Panc1 (cell line): ENCODE measurements at regions not wholly inside any gene's neighbourhood (a gene's known extent, or its start where the extent isn't known, plus 50 kb on each side); places are given as distances from the start of the nearest gene placed in this dataset.

Experiments
- ATAC-seq: fragments of 200-7000 bp; cut with Tn5 transposase; 2 replicates; pipeline ENCODE4 v1.9.1; 2020; ENCODE audit warnings: mild to moderate bottlenecking, moderate library complexity
- BruUV-seq: library from RNA; stranded (reverse); fragments of 400-500 nt; replicated peaks from 2 replicates; lab custom pipeline; 2021; lab: Mats Ljungman, UMichigan
- CTCF ChIA-PET: fragments of 300-600 bp; sonication (Branson Sonifier 250); formaldehyde crosslinking; loops from one replicate; lab custom pipeline; 2022; ENCODE audit warnings: antibody characterized with exemption; lab: Charles Lee
- POLR2A ChIA-PET: fragments of 300-600 bp; sonication (Branson Sonifier 250); formaldehyde crosslinking; loops from one replicate; lab custom pipeline; 2022; ENCODE audit warnings: antibody characterized with exemption; lab: Charles Lee
- DNase-seq: peaks from one replicate; pipeline ENCODE4 v3.0.0-alpha.2; 2010; ENCODE audit warnings: low read depth, low spot score
- H3K27ac ChIP-seq: 2 replicates; pipeline ENCODE4 v1.5.1; 2011; ENCODE audit warnings: mild to moderate bottlenecking, low read length, inconsistent platforms
- H3K27me3 ChIP-seq: fragments of 200-500 bp; sonication (Bioruptor generic); 2 replicates; pipeline ENCODE4 v1.6.0; 2014; ENCODE audit warnings: low read length, inconsistent platforms; ENCODE audit not compliant: control insufficient read depth, insufficient read depth
- H3K36me3 ChIP-seq: fragments of 200-500 bp; sonication (Bioruptor generic); 2 replicates; pipeline ENCODE4 v1.5.1; 2014; ENCODE audit warnings: inconsistent platforms, mild to moderate bottlenecking, low read length, moderate library complexity; ENCODE audit not compliant: control insufficient read depth, insufficient read depth
- H3K4me1 ChIP-seq: 2 replicates; pipeline ENCODE4 v1.5.1; 2011; ENCODE audit warnings: inconsistent platforms, mild to moderate bottlenecking, low read length, moderate library complexity; ENCODE audit not compliant: control insufficient read depth, insufficient read depth
- H3K4me3 ChIP-seq, 2 experiments: 2 replicates each; pipeline ENCODE4 v1.5.1; 2011 to 2012; ENCODE audit warnings: low read depth in 2 of 2, low read length in 2 of 2, mild to moderate bottlenecking in 2 of 2, inconsistent platforms in 1 of 2, moderate library complexity in 1 of 2
- H3K9me3 ChIP-seq: fragments of 200-500 bp; sonication (Bioruptor generic); 2 replicates; pipeline ENCODE4 v1.5.1; 2014; ENCODE audit warnings: low read depth, mild to moderate bottlenecking, inconsistent platforms, low read length, moderate library complexity; ENCODE audit not compliant: control insufficient read depth, insufficient read depth
- CTCF ChIP-seq: fragments of 450-650 bp; IDR thresholded peaks from 2 replicates; pipeline ENCODE4 v1.5.1; 2017; ENCODE audit warnings: mild to moderate bottlenecking
- POLR2AphosphoS5 ChIP-seq: IDR thresholded peaks from 2 replicates; pipeline ENCODE4 v1.6.1; 2012; ENCODE audit warnings: mild to moderate bottlenecking, low read depth, low read length, moderate library complexity
- REST ChIP-seq, 2 experiments: IDR thresholded peaks; 2 replicates each; pipeline ENCODE4 v1.6.1; 2011 to 2012; ENCODE audit warnings: low read depth in 2 of 2, control low read depth in 1 of 2, low read length in 1 of 2, mild to moderate bottlenecking in 1 of 2, moderate library complexity in 1 of 2; ENCODE audit not compliant: insufficient read depth in 1 of 2
- SIN3A ChIP-seq: IDR thresholded peaks from 2 replicates; pipeline ENCODE4 v1.6.1; 2012; ENCODE audit warnings: low read depth, mild to moderate bottlenecking, low read length, moderate library complexity, borderline replicate concordance; ENCODE audit not compliant: insufficient read depth
- TCF7L2 ChIP-seq: IDR thresholded peaks from 2 replicates; pipeline ENCODE4 v1.6.1; 2011; ENCODE audit warnings: mild to moderate bottlenecking, low read depth, low read length, inconsistent platforms
- in situ Hi-C: cut with HindIII; loops from 2 replicates; pipeline ENCODE4 v1.10.0; 2016; ENCODE audit warnings: low sequenced_read_pairs, low pct_unique_long_range_greater_than_20kb
- intact Hi-C: fragments of 100-400 bp; cut with micrococcal nuclease; formaldehyde crosslinking; loops from one replicate; pipeline ENCODE4 v1.10.0; 2022; ENCODE audit not compliant: unreplicated experiment

GRCh38 chr13:85742355-85742754 lies 56.9 kb downstream of the SLITRK6 start:
- DNase-seq: no peak
- Histone ChIP-seq H3K4me3 (no peak overlapping the region), H3K36me3 (no peaks in the 10 kb centered on the region), H3K9me3 (no peaks in the 10 kb centered on the region), H3K27me3 (no peaks in the 10 kb centered on the region), H3K4me1 (no peaks in the 10 kb centered on the region), H3K27ac (no peak overlapping the region)
- no peak for ATAC-seq
- no TSS peak for BruUV-seq
- TF ChIP-seq POLR2AphosphoS5 (no peak), REST (IDR thresholded peaks at IDR 0.05; ENCODE audit: insufficient read depth in 1 of 2, low read depth in 2 of 2, low read length in 1 of 2) (no peak), TCF7L2 (no peak), CTCF (no peak), SIN3A (no peak)
- in situ Hi-C loops (no loop called here), intact Hi-C loops (no loop called here)
- ChIA-PET POLR2A (no interaction called here), CTCF (no interaction called here)

- intact Hi-C loops: no loop called here
- Histone ChIP-seq H3K27me3 (no peaks in the 10 kb centered on the region), H3K9me3 (no peaks in the 10 kb centered on the region), H3K4me1 (no peaks in the 10 kb centered on the region), H3K36me3 (no peaks in the 10 kb centered on the region), H3K27ac (no peak overlapping the region), H3K4me3 (no peak overlapping the region)
- in situ Hi-C loops: no loop called here
- POLR2A ChIA-PET: no interaction called here
- TF ChIP-seq TCF7L2 (0 out of 2 replicates have a peak, but pooled peaks have one; percentile 28), REST (IDR thresholded peaks at IDR 0.05; ENCODE audit: insufficient read depth in 1 of 2, low read depth in 2 of 2, low read length in 1 of 2) (no peak)
- CTCF ChIA-PET: no interaction called here
- ATAC-seq (no peak), DNase-seq (no peak)
- BruUV-seq: no TSS peak
Measured at GRCh38 chr13:85741017-85741416, 58.2 kb downstream of the SLITRK6 start.
